GM10266 (cell line): ENCODE measurements at regions not wholly inside any gene's neighbourhood (a gene's known extent, or its start where the extent isn't known, plus 50 kb on each side); places are given as distances from the start of the nearest gene placed in this dataset.

ENCODE experiments used
- DNase-seq: peaks from one replicate; pipeline ENCODE4 v3.0.0; 2012; ENCODE audit errors: extremely low spot score
- TF ChIP-seq, protein P1 (sequence below): IDR thresholded peaks from 2 replicates; pipeline ENCODE4 v1.5.1; 2012; ENCODE audit warnings: mild to moderate bottlenecking, low read depth; ENCODE audit not compliant: control insufficient read depth, insufficient read depth; ENCODE audit errors: missing control alignments

DNA sequence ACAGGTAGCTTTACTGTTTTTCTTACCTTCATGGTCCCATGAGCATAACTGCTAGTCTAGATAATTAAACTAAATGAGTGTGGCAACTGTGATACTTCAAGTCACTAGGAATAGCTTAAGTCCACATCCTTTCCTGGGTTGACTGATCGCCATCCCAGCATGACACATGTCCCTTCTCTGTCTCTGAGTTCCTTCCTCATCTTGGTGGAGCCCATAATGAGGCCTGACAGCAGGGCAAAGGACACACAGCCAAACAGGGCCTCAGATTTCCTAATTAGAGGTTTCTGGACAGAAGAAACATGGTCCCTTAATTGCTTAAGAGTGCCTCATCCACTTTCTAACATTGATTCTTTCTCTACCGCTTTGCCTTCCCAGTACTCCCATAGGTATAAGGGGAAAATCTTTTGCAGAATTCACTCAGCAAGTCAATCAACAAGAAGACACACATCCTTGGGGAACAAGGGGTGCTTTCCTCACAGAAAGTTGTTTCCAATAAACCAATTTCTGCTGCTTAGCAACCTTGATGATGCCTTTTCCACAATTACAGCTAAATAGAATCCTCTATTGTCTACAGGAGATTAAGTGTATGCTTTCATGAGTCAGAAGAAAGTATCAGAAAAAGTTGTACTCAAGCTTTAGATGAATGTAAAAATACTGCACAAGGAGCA, 208.3 kb upstream of the SERP2 start:
- TF ChIP-seq, protein P1, sequence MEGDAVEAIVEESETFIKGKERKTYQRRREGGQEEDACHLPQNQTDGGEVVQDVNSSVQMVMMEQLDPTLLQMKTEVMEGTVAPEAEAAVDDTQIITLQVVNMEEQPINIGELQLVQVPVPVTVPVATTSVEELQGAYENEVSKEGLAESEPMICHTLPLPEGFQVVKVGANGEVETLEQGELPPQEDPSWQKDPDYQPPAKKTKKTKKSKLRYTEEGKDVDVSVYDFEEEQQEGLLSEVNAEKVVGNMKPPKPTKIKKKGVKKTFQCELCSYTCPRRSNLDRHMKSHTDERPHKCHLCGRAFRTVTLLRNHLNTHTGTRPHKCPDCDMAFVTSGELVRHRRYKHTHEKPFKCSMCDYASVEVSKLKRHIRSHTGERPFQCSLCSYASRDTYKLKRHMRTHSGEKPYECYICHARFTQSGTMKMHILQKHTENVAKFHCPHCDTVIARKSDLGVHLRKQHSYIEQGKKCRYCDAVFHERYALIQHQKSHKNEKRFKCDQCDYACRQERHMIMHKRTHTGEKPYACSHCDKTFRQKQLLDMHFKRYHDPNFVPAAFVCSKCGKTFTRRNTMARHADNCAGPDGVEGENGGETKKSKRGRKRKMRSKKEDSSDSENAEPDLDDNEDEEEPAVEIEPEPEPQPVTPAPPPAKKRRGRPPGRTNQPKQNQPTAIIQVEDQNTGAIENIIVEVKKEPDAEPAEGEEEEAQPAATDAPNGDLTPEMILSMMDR = no peak
- no peak for DNase-seq

DNA sequence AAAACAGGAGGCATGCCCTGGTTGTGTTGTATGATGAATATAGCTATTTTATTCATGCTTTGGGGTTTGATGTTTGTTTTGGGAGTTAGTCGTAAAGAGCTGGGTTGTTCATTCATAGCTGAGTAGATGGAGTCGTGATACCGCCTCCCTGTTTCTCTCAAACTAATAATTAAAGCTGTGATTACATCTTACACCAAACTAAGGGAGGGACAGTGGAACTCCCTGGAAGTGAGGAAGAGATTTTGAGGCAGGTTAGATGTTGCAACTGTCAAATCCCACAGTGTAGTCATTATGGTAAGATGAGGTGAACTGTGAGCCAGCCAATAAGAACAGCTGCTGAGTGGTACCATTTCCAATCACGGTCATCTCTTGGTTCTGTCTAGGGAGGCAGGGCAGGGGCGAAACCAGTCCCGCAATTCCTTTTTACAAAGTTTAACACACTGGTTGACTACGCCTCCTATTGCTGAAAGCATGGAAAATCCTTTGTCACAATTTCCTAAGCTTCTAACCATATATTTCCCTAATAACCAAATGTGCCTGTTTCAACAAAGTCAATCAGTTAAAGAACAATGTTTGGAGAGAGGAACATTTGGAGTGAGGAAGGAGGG, 207.6 kb upstream of the SERP2 start:
- DNase-seq = no peak
- TF ChIP-seq, protein P1 = no peak

DNA sequence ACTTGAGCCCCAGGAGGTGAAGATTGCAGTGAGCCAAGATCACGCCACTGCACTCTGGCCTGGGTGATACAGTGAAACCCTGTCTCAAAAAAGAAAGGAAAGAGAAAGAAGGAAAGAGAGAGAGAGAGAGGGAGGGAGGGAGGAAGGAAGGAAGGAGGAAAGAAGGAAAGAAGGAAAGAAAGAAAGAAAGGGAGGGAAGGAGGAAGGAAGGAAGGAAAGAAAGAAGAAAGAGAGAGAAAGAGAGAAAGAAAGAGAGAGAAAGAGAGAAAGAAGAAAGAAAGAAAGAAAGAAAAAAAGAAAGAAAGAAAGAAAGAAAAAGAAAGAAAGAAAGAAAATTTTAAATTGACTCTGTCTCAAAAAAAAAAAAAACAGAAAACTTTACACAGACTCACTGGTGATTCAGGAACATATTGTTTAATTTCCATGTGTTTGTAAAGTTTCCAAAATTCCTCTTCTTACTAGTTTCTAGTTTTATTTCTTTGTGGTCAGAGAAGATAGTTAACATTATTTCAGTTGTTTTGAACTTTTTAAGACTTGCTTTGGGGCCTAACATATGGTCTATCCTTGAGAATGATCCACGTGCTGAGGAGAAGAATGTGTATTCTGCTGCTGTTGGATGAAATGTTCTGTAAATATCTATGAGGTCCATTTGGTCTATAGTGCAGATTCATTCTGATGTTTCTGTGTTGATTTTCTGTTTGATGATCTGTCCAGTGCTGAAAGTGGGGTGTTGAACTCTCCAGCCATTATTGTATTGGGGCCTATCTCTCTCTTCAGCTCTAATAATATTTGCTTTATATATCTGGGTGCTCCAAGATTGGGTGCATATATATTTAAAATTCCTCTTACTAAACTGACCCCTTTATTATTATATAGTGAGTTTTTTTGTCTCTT, 204.4 kb upstream of the SERP2 start:
- TF ChIP-seq, protein P1 = no peak
- no peak for DNase-seq

DNA sequence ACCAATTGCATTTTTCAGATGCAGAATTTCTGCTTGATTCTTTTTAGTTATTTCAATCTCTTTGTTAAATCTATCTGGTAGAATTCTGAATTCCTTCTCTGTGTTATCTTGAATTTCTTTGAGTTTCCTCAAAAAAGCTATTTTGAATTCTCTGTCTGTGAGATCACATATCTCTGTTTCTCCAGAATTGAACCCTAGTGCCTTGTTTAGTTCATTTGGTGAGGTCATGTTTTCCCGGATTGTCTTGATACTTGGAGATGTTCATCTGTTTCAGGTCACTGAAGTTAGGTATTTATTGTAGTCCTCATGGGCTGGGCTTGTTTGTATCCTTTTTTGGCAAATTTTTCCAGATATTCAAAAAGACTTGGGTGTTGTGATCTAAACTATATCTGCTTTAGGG, 202.9 kb upstream of the SERP2 start:
- TF ChIP-seq, protein P1 = no peak
- no peak for DNase-seq

DNA sequence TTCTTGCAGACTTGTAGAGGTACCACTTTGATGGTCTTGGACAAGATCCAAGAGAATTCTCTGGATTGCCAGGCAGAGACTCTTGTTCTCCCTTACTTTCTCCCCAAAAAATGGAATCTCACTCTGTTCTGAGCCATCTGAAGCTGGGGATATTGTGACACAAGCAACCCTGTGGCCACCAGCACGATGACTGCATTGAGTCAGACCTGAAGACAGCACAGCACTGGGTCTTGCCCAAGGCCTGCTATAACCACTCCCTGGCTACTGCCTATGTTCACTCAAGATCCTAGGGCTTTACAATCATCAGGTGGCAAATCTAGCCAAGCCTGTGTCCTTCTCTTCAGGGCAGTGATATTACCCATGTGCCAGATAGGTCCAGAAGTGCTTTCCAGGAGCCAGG, 202.5 kb upstream of the SERP2 start:
- no peak for DNase-seq
- TF ChIP-seq, protein P1 = no peak

DNA sequence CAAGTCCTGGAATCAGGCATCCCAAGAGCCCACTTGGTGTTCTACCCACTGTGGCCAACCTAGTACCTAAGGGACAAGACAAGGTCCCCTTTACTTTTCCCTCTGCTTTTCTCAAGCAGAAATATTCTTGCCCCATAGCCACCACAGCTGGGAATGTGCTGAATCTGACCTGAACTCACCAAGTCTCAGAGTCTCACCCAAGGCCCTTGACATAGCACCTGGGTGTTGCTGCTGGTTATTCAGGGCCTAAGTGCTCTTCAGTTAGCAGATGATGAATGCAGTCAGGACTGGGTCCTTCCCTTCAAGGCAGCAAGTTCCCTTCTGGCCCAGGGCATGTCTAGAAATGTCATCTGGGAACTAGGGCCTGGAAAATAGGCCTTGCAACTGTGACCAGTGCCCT, 201.8 kb upstream of the SERP2 start:
- no peak for DNase-seq
- TF ChIP-seq, protein P1 = no peak

DNA sequence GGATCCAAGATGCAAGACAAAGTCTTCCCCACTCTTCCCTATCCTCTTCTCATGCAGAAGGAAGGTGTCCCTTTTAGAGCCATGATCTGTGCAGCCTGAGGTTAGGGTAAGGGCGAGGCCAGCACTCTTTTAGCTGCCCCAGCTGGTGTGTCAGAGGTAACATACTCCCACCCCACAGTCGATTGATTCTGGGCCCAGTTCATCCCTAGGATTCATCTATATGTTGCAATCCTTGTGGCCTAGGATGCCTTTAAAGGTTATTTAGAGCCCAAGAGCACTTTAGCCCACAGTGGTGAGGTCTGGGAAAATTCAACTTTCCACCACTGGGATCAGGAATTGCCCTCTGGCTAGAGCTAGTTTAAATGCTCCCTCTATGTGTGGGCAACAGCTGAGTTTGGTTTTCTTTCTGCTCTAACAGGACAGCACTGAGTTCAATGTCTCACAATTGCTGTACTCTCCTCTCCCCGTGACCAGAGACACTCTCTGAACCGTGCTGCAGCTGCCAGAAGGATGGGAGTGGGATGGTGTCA, 201.3 kb upstream of the SERP2 start:
- TF ChIP-seq, protein P1 = no peak
- no peak for DNase-seq
